ENCODE measurements at regions not wholly inside any gene's neighbourhood (a gene's known extent, or its start where the extent isn't known, plus 50 kb on each side); places are given as distances from the start of the nearest gene placed in this dataset.

GRCh38 chr5:160508780-160509361 lies 87.2 kb downstream of the PTTG1 start:
- DNase-seq (ENCODE audit: low spot score): peak; percentile 75

DNA sequence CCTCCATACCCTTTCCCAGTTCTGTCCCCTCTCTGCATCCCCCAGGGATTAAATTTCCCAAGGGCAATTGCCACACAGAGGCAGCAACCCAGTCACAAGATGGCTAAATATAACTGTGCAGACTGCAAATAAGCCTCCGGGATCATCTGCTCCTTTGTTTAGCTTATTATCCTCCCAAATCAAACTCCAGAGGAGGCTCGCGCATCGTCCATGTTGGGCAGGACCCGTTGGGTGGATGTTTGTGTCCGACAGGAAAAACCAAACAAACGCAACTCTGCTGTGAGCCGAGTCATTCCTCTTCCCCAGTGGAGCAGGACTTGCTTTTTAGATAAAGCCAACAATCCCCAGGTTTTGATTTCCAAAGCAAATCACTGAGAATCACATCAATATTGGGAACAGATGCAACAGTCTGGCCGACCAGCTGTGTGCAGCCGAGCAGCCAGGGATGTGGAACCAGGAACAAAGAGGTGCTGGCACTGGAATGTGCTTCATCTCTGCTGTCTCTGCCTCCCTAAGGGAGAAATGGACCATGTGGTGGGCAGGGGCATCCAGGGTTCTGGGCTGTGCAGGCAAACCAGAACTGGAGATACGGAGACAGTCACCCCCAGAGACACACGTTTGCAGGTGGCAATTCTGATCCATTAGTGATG lies 89.8 kb downstream of the PTTG1 start:
- DNase-seq (ENCODE audit: low spot score): no peak

Data from mucosa of gallbladder (tissue), 1 donor.